NOMO-1 (cell line): ENCODE measurements at regions not wholly inside any gene's neighbourhood (a gene's known extent, or its start where the extent isn't known, plus 50 kb on each side); places are given as distances from the start of the nearest gene placed in this dataset.
A peak's percentile ranks its signal among the peaks of the same experiment; 100 is the strongest.

Source experiments
- DNase-seq, 2 experiments: peaks; one replicate each; lab custom pipeline; 2025; ENCODE audit not compliant: unreplicated experiment in 2 of 2; lab: John Stamatoyannopoulos, UW

DNA sequence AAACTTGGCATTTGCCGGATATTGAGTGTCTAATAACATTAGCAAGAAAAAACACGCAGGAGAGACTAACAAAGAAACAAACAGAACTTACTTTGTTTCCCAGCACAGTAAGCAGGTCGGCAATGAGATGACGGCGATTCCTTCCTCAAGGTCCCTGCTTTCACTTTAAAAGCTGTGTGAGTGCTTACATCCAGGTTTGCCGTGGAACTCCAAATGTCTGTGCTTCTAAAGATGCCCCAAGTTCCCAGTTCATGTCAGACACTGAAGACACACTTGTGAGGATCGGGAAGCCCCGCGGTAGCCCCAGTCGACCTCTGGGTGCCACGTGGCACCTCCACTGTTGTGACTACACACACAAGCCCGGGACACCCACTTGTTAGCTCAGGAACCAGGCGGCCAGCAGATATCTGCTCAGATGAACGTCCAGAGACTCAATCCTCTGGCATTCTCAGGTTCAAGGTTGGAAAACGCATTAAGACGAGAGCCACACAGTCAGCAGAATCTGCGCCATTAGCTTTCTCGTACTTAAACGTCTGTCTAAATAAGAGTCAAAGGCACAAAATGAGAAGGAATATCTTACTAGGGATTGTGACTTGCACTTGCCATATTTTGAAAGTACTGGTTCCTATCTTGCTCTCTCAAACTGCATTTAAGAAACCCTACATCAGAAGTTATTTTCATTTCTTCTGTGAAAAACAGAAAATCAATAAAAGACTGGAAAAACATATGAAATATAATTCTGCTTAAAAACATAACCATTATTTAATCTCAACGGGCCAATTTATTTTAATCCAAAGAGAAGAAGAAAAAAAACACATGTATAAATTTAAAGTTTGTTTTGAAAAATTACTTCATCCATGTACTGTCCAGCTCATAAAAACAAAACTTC, 207.6 kb upstream of the KLF14 start:
- DNase-seq = peak in 1 of 2 experiments; percentile 49

DNA sequence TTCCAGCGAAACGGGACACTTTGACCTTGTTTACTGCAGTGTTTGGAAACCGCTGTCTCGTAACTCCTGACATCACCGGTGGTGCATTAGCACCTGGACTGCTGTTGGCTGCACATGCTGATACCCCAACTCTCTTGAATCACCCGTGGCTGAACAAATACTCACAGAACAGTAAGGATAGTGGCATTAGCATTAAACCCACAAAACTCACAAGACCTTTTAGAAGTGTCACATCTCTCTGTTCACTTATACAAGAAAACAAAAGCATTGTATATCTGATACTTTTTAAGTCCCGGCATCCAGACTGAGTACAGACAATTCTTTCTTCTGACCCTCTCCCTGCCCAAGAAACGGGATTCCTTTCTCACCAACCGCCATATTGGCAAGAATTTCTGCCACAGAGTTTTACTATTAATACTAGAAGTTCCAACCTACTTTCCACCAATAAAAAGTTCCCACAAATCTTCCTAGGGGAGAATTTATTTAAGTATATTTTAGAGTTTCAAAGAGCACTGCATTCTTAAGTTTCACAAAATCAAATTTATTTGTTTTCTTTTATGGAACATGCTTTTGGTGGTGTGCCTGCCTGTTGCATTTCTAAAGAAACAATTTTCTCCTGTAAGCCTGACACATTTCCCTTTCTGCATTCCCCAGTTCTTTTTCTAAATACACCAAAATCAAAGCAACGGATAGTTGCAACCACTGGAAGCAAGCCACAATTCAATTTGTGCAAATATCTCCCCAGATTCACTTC, 208.4 kb upstream of the KLF14 start:
- DNase-seq = no peak

DNA sequence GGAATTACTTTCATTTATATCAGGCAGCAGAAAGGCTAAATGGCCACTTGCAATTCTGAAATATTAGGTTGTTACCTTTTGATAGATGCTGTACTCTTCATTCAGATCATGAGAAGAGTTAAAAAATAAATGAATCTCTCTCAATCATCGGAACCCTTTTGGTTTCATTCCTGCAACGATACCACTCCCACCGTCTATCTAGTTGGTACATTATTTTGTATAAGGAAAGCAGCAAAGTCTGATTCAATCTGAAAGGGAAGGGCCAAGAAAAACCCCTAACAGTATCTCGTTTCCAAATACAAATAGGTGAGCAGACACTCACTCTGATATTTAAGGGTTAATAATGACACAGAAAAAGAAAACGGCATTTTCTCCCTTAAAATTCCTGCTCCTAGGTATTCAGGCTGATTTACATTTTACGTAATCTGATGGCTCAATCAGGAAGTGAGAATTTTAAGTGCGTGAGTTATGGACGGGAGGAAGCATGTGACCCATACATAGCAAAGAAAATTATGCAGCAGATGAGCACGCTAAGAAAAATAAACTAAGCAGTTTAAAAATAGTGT, 209.4 kb upstream of the KLF14 start:
- DNase-seq = peak; percentile 3 to 67

DNA sequence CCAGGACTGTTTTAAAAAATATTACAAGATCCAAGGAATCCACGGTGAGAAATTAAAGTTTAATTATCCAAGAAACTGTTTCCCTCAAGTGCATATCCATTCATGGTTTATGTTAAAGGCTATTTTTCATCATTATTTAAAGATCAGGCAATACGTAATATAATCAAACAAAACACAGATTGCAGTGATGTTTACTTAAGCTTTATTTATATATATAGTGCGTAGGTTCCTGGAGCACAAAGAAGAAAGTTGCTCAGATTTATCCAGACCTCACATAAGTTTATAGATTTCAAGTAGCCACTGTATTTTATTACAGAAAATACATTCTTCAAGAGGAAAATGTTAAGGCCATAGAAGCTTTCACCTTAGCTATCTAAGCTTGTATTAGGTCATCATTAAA, 210.0 kb upstream of the KLF14 start:
- no peak for DNase-seq

DNA sequence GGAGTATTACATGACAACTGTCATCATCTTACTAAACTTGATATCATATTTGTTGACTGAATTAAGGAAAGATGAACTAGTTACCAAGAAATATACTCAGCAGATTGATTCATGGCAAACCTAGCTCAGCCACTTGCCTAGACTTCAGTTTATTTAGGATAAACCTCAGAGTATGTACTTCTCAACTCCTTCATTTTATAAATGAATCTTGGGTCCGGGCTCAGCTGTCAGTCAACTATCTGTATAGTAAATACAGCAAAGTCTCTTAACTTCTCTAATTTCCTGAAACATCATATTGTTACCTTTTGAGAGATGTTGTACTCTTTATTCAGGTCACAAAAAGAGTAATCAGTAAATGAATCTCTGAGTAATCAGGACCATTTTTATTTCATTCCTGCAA, 211.0 kb upstream of the KLF14 start:
- no peak for DNase-seq

DNA sequence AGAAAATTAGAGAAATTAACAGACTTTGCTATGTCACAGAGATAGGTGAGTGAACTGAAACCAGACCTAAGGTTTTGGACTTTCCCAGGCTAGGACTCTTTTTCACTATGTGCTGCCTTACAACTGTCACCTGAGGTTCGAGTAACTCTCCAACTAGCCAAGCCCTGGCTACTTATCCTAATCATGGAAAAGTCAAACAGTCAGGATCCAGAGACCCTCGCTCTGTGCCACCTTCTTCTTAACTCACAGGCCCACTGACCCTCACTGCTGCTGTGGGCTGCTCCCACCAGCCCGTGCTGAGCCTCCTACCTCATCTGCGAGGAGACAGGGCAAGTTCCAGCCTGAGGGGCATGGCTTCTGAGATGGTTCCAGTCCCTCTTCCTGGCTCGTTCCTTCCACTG, 211.4 kb upstream of the KLF14 start:
- no peak for DNase-seq

DNA sequence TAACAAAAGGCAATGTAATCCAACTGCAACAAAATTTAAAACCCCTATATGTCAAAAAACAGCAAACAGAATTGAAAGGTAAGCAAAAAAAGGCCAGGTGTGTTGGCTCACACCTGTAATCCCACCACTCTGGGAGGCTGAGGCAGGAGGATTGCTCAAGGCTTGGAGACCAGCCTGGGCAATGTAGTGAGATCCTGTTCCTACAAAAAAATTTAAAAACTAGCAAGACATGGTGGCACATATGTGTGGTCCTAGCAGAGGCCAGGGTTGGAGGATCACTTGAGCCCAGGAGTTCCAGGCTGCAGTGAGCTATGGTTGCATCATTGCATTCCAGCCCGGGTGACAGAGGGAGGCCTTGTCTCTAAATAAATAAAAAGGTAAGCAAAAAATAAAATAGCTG, 212.1 kb upstream of the KLF14 start:
- DNase-seq = no peak

DNA sequence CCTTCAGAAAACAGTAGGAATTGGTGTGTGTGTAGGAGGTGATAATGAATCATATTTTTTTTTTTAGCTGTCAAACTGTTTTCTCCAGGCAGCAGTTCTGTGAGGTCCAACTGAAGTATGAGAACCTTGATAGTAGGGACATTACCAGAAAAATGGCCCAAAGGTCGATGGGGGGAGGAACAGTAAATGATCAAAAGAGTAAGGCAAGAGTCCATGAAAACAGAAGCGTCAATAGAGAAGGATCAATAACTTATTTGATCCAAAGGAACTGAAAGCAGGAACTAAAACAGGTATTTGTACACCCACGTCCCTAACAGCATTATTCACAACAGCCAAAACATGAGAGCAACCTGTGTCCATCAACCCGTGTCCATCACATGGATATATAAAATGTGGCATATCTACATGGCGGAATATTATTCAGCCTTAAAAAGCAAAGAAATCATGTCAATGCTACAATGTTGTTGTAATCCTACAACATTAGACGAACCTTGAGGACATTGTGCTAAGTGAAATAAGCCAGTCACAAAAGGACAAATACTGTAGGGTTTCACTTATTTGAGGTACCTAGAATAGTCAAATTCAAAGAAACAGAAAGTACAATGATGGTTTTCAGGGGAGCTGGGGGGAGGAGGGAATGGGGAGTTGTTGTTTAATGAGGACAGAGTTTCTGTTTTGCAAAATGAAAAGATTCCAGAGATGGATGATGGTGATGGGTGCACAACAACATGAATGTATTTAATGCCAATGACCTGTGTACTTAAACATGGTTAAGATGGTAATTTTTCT, 214.0 kb upstream of the KLF14 start:
- DNase-seq = no peak

DNA sequence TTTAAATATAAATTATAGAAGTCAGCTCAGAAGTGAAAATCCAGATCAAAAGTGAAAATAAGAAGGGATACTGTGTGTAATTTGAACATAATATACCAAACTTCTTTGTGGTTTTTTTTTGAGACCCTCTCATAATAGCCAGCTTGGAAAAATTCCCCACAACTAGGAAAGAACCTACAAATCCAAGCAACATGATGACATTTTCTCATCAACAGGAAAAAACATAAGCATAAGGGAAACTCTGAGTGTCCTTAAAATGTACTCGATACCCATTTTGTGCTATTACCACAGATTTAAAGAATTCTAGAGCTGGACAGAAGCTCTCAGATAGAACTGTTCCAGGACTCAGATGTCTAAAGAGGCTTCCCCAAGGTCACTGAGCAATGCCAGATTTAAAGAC, 214.8 kb upstream of the KLF14 start:
- DNase-seq = no peak

DNA sequence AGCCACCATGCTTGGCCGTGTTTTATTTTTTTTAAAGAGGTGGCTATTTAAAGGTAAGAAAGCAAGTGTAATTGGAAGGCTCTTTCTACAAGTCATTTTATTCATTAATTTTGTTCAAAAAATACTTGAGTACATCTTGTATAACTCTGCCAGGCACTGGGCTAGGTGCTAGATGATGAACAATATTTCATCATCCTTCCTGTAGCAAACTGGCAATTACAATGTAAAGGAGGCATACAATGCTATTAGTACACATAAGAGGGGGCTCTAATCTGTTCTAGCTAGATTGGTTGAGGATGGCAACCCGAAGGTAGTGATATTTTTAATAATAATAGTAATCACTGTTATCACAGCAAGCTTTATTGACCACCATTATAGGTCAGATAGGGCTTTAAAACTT, 215.5 kb upstream of the KLF14 start:
- DNase-seq = no peak

DNA sequence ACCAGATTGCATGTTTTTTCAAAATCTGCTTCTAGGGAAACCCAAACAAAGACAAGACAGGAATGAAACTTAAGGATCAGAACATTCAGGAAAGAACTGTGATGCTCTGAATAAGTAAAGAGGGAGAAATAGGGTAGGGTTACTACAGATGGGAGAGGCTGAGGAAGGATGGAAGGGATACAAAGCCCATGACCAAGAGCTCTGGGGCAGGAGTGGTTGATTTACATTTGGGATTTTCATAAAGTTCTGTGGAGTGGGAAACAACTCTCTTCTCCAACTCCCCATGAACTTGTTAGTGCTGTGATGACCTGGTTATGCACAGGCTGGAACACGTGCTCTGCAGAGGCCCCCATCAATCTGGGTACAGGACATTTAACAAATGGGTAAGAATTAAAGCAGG, 216.0 kb upstream of the KLF14 start:
- no peak for DNase-seq

DNA sequence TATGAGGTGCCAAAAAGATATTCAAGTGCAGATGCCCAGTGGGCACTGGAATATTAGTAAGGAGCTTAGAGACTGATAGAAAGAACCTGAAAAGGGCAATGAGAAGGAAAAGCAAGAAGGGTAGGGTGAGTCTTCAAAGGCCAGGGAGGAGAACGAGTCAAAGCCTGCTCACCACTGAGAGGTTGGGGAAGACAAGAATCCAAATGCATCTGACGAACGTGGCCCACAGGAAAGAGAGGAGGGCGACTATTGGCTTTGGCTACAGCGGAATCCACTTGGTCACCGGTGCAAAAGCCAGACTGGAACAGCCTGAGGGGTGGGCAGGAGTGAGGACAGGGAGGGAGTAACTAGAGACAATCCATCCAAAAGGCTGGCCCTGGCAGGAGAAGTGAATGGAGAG, 216.7 kb upstream of the KLF14 start:
- no peak for DNase-seq

DNA sequence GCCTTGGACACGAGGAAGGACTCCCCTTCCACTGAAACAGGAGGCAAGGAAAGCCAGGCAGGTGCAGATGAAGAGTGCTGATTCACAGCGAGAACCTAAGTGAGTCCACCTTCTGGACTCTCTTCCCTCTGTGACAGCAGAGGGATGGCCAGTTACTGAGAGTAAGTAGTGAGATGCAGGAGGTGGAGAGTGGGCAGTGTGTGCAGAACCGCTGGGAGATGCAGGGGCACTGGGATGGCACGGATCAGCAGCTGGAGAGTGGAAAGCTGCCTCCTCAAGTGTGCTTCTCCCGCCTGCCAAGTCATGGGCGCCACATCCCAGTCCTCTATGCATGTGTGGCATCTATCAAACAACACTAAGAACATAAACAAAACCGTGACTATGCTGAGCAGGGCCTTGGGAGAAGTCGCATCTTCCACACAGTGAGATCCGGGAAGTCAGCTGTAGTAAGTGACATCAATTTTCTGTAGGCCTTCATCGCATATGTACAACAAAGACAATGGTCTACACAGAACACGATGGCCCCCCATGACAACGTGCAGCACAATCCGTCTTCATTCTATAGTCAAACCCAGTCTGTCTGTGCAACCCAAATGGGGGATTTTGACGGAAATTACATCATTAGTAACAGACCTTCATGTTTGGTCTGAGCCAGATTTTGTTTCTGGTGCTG, 217.4 kb upstream of the KLF14 start:
- no peak for DNase-seq

DNA sequence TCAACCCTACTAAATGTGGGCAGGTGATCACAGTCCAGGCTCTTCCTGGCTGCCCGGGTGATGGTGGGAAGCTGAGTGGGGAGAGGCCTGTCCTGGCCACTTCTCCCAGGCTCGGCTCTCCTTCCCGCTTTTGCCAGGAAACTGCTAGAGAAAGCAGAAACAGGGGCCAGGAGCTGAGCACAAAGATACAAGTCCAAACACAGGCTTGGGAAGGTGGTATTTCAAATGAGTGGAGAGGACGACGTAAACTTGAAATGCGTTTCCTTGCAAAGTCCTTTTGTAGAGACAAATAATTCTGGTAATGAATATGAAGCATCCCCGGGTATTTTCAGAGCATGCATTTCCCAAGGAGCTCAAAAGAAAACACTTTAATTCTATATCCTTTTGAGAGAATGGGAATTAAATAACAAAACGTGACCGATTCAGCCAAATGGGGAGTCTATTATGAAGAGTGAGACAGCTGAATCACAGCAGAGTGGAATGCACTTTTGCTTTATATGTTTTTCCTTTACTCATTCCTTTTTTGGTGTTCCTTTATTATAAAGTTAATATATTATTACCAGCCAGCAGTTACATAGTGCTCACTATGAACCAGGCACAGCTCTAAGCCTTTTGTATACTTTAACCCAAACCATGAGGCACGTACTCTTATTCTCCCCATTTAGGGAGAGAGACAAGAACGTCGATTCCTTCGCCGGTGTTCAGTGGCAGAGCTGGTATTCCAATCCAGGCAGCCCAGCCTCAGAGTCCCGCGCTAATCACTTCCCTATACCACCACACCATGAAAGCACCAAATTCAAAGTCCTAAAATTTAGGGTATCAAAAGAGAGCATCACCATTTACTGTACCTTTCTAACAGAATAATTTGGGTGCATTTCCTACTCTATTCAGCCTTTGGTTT, 218.2 kb upstream of the KLF14 start:
- no peak for DNase-seq

DNA sequence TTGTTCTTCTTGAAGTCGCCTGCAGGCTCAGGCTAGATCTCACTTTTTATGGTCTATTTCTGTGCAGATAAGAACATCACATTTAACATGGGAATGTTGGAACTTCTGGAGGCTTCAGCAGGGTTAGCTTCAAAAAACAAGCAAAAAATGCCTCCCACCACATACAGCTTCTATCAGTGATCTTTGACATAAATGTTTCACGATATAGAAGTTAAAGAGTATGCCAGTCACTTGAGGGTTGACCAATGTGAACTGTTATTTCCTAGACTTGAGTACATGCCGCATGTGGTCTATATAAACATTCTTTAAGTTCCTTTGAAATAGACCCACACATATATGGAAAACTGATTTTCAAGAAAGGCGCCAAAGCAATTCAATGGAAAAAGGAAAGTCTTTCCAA, 219.2 kb upstream of the KLF14 start:
- DNase-seq = no peak

DNA sequence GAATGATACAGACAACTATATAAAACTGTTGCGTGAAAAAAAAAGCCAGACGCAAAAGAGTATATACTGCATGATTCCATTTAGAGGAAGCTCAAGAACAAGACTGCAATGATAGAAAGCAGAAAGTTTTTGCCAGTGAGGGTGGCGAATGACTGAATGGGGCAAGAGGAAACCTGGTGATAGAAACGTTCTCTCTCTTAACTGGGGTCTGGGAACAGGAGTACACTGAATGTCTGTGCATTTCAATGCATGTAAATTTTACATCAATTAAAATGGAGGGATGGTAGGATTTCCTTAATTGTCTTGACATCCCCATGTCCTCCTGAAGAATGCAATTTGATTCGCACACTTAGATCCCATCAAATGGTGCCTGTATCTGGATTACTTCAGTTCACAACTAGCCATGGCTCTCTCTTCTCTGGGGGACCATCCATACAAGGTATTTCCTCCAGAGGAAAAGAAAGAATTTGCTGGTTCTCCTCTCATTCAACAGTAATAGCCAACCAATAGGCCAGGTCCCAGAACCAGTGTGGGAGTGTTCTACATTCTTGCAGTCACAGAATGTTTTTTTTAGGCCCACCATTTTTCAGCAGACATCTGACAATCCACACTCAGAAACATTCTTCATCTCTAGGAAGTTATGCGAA, 221.0 kb upstream of the KLF14 start:
- no peak for DNase-seq

DNA sequence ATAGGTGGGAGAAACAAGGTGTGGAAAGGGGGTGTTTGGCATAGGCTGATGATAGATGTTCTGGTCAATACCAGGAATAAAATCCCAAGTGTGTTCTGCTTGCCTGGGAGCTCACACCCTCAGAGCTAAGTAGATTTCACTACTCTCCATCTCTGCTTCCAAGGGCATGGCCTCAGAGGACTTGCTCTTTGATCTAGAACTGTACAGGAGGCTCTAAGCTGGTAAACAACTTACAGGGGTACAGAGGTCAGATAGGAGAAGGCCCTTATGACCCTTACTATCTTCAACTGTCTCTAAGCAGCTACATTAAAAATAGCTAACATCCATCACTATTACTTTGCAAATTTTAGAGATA, 221.5 kb upstream of the KLF14 start:
- no peak for DNase-seq

DNA sequence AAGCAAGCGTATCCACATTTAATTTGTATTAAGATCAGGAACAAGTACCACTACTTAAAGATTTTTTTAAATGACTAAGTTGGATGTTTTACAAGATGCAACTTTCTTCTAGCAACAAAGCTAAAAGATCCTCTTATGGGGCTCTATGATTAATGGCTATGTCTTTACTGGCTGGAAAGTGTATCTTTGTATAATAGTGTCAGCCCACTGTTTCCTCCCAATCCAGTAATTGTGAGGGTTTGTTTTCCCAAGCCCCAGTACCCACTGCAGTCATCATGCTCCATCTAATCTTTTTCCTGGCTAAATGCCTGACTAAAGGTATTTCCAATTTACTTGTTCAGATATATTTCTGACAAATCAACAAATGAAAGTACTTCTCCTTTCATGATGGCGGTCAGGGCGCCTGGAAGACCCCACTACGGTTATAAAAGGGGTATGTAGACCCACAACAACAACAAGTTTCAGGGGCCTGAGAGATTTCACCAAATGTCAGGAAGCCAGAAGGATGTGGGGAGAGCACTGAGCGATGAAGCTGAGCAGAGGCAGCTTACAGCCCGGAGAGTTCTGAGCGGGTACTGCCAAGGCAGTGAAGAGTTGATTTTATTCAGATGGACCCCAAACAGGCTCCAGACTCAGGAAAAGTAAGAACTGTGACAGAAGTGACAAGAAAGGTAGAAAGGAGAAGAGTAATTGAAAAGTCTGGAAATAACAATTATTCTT, 222.6 kb upstream of the KLF14 start:
- no peak for DNase-seq

DNA sequence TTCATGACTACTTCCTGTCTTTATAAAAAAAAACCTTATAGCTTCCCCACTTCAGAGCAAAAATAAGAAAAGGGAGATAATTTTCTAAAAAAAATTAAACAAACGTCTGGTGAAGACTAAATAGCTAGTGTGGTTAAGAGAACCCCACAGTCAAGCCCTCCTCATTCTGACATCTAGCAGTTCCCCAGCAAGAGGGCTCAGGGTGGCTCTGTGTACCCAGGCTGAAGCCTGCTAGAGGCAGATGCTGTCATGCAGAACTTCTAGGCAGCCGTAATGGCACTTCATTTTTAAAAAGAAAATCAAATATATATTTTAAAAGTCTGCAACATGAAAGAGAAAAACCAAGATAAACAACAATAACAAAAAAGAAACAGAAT, 223.1 kb upstream of the KLF14 start:
- no peak for DNase-seq
